ENCODE measurements at regions not wholly inside any gene's neighbourhood (a gene's known extent, or its start where the extent isn't known, plus 50 kb on each side); places are given as distances from the start of the nearest gene placed in this dataset.
"Not testable (repeated sequence)": the region's sequence is repeated elsewhere in the genome, so short reads cannot be mapped to it uniquely, and the experiment has no call there.

GRCh38 chr3:159364511-159364910 is 562.7 kb downstream of the MFSD1 start:
- no peak for DNase-seq (ENCODE audit: low read depth in 2 of 2)

GRCh38 chr3:159366476-159366875 is 564.6 kb downstream of the MFSD1 start:
- no peak for DNase-seq (ENCODE audit: low read depth in 2 of 2)

- DNase-seq (ENCODE audit: low read depth in 2 of 2) = no peak
Observed at GRCh38 chr3:159371961-159372360, 570.1 kb downstream of the MFSD1 start.

- DNase-seq (ENCODE audit: low read depth in 2 of 2) = no peak
Observed at GRCh38 chr3:159378396-159379194, 576.7 kb downstream of the MFSD1 start.

- no peak for DNase-seq (ENCODE audit: low read depth in 2 of 2)
Observed at GRCh38 chr3:159380891-159381290, 579.0 kb downstream of the MFSD1 start.

- DNase-seq (ENCODE audit: low read depth in 2 of 2) = no peak
Observed at GRCh38 chr3:159390656-159391212, 588.9 kb downstream of the MFSD1 start.

- DNase-seq (ENCODE audit: low read depth in 2 of 2) = not testable (repeated sequence)
Observed at GRCh38 chr3:159397683-159398082, 591.0 kb upstream of the IL12A start.

GRCh38 chr3:159401069-159401468 is 587.6 kb upstream of the IL12A start:
- DNase-seq (ENCODE audit: low read depth in 2 of 2) = no peak

- DNase-seq (ENCODE audit: low read depth in 2 of 2) = not testable (repeated sequence)
Observed at GRCh38 chr3:159409711-159410110, 578.9 kb upstream of the IL12A start.

GRCh38 chr3:159413319-159413718 is 575.3 kb upstream of the IL12A start:
- no peak for DNase-seq (ENCODE audit: low read depth in 2 of 2)

- DNase-seq (ENCODE audit: low read depth in 2 of 2) = no peak
Observed at GRCh38 chr3:159416856-159417255, 571.8 kb upstream of the IL12A start.

- no peak for DNase-seq (ENCODE audit: low read depth in 2 of 2)
Observed at GRCh38 chr3:159417761-159418160, 570.9 kb upstream of the IL12A start.

- DNase-seq (ENCODE audit: low read depth in 2 of 2) = no peak
Observed at GRCh38 chr3:159418571-159419526, 569.8 kb upstream of the IL12A start.

GRCh38 chr3:159429702-159430101 is 558.9 kb upstream of the IL12A start:
- DNase-seq (ENCODE audit: low read depth in 2 of 2) = no peak

- DNase-seq (ENCODE audit: low read depth in 2 of 2) = no peak
Observed at GRCh38 chr3:159432682-159433340, 555.8 kb upstream of the IL12A start.

- no peak for DNase-seq (ENCODE audit: low read depth in 2 of 2)
Observed at GRCh38 chr3:159439346-159439745, 549.3 kb upstream of the IL12A start.

- DNase-seq (ENCODE audit: low read depth in 2 of 2) = no peak
Observed at GRCh38 chr3:159441279-159441678, 547.4 kb upstream of the IL12A start.

GRCh38 chr3:159443266-159443665 is 545.4 kb upstream of the IL12A start:
- DNase-seq (ENCODE audit: low read depth in 2 of 2) = no peak

GRCh38 chr3:159447841-159448240 is 540.8 kb upstream of the IL12A start:
- no peak for DNase-seq (ENCODE audit: low read depth in 2 of 2)

GRCh38 chr3:159448902-159449301 is 539.7 kb upstream of the IL12A start:
- DNase-seq (ENCODE audit: low read depth in 2 of 2) = no peak

GRCh38 chr3:159451067-159451466 is 537.6 kb upstream of the IL12A start:
- DNase-seq (ENCODE audit: low read depth in 2 of 2) = no peak

- DNase-seq (ENCODE audit: low read depth in 2 of 2) = no peak
Observed at GRCh38 chr3:159451482-159451881, 537.2 kb upstream of the IL12A start.

Data from stimulated activated CD8-positive, alpha-beta memory T cell treated with anti-CD3 and anti-CD28 coated beads, Interleukin-2, amount 100 ng/mL, for 48 hours (primary cell).